ENCODE measurements at regions not wholly inside any gene's neighbourhood (a gene's known extent, or its start where the extent isn't known, plus 50 kb on each side); places are given as distances from the start of the nearest gene placed in this dataset.

DNA sequence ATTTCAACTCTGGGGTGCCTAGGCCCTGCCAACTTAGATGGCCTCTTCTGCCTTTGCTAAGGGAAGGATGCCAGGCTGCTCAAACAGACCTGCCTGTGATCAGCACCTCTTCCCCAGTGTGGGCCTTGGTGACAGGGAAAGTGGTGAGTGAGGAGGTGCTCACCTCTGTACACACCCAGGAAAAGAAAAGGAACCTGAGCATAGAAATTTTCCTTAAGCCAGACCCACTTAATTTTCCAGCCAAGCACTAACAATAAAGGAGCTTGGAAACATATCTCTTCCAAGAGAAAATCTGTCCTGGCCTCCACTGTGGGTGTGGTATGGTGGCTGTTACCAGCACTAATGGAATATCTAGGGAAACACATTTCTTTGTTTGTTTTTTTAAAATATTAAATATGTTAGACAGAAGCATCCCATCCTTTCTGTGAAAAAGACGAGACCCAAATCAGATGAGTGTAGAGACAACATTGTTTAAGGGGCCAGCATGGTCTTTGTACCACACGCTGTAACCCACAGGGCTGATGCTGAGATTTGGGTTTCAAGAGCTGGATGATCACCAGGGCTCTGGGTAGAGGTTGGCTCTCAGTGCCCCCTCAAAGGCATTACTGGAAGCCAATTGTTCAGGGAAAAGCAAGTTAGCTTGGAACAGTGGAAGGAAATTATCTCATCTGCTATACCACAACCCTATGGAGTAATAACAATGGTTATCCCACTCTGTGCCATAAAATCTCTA, 472.2 kb downstream of the INSC start:
- no peak for DNase-seq

DNA sequence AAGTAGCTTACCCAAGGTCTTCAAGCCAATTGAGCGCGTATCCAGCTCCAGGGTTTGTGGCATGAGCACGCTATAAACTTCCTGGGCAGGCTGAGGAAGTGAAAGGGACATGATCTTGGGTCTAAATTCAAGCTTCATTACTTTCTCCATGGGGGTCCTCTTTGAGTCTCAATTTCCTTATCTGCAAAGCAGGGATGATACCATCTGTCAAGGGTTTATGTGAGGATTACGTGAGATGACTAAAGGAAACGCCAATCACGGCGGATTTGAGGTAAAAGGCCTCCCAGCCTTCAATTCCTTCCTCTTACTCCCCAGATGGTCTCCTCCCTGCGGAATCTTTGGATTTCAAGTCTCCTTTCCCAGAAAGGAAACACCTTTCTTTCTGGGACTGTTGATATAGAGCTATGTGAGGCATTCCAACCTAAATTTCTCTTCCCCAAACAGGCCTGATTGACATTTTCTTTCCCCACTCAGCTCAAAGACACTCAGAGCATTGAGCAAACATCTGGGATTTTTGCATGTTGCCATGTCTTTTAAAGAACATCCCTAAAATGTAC, 474.4 kb downstream of the INSC start:
- no peak for DNase-seq

DNA sequence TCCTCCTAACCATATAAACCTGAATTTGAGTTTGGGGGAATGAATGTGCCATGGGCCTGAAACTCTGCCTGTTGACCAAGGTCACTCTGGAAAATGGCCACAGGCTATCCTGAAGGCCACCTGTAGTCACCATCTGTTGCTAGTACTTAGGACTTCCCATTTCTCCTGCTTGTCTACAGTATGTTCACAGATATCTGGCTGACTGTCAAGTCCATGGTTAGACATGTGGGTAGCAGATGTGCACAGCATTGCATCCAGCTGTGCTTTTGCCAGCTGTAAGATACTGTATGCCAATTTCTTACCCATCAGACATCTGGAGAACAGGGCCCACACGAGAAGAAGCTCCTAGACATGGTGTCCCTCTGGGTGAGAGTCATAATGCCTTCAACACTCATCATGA, 475.4 kb downstream of the INSC start:
- no peak for DNase-seq

DNA sequence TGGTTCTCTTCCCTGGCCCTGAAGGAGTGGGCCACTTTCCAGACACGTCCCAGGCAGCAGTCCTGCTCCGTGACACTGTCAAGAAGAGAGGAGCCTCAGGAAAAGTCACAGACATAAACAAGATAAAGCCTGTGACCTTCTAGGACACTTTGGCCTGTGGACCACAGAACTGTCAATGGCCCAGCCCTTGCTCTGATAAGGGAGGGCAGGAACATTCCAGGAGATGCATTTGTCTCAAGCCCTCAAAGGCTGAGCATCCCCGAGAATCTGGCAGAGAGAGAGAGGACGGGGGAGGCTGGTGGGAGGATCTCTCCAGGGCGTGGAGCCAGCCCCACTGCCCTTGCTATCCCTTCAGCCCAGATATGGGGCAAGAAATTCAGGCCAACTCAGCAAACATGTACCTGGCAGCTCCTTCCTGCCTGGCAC, 476.4 kb downstream of the INSC start:
- no peak for DNase-seq

DNA sequence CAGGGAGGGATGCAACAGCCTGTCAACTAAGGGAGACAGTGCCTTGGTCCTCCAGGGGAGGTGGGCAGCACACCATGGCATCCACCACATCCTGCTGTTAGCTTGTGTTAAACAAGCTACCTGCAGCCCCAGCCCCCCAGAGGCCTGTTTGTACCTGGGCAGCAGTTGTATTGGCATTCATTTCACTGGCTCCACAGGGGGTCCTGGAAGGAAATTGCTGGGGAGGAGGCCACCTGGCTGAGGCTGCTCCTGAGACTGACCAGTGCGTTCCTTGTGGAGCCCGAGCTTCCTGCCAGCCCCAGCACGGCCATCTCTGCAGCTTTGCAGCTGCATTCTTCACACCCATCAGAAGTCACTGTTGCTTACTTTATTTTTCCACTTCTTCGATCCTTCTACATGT, 479.9 kb downstream of the INSC start:
- DNase-seq = no peak

DNA sequence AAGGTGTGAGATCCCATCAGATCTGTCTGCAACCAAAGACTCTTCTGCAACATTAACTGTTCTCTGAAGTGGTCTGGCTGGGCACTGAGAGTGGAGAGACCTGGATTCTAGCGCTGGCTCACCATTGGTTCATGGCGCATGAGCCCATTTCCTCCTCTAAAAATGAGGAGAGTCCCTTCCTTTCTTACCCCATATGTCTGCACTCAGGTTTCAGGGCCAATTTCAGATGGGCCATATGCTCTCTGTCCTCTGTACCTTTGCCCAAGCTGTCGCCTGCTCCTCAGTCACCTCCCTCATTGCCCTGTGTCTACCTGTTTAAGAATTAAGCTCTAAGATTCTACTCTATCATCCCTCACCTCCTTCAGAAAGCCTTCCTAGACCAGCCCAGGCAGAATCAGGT, 484.7 kb downstream of the INSC start:
- DNase-seq = no peak

DNA sequence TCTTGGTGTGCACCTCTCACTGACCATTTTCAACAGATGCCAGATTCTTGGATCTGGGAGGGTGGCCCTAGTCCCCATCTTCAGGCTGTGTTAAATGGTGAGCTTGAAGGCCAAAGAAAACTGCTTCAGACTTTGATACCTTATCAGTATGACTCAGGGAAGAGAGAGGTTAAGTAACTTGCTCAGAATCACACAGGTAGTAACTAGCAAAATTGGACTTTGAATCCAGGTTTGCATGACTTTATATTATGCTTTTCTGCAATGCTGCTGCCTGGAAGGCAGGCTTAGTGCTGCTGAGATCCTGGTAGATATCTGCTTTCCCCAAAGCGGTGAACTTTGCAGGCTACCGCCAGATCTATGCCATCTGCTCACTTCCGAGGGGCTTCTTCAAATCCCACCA, 487.3 kb downstream of the INSC start:
- DNase-seq = no peak

DNA sequence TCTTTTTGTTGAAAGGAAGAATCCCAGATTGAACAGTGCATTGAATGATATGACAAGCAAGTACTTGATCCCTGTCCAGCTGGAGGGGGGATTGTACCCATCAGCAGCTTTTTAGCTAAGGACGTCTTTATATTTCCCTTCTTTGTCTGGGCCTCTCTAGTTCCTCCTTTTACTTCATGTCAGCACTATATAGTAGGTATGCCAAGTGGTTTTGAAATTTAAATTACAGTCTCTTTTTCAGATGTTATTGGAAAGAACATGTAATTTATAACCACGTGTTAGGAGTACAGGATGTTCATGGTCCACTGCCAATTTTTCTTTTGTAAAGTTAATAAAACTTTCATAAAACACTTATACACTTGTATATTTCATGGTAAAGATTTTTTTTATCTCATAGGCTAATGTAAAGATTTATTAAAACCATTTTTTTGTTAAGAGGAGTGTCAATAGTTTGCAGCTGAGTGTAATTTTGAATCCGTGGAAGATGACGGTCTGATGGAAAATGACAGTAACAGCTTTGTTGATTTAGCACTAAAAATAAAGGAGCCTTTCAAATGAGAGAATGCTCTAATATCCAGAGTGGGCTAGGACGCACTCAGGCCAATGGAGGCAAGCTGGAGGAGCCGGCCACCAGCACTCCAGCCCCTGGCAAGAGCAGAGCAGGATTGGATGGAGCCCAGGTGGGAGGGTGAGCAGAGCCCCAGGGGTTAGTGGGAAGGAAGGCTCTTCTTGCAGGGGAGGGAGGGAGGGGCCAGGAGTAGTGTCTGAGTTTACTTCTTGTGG, 488.3 kb downstream of the INSC start:
- no peak for DNase-seq

DNA sequence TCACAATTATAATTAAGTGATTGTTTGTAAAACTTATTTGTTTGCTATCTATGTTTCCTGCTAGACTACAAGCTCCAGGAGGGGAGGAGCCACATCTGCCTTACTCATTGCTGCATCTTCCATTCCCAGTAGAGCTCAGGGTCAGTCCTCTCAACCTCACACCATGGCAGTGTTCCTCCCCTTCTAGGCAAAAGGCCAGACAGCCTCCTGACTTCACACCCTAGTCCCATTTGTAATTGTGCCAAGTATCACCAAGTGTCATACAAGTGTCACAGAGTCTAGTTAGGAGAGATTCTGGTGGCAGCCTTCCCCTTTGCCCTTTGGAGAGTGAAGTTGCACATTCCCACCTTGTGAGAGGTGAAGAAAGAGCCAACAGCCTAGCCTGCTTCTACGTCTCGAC, 490.4 kb downstream of the INSC start:
- DNase-seq = no peak

DNA sequence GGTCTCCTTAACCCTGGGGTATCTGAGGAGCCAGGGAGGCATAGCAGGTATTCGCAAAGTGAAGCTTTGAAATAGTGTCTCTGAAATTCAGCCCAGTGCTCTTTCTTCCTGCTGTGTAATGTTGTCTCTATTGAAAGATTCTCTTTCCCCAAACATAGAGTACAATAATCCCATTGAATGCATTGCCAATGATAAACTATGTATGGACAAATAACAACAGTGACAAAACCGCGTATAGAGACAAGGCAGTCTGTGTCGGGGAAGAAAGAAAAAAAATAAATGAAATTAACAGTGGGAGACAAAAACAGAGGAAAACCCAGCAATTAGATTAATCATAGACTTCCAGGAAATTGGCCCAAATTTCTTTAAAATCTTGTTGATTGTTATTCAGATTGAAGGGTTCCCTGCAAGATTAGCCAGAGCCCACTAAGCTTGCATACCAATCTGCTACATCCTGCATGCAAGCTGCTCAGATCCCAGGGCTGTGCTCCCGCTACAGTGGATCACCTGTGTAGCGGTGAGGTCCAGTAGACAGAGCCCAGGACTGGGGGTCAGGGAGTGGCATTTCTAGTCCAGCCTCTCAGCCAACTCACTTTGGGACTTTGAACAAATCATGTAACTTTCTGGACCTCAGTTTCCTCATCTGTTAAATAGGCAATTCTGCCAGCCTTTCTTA, 492.8 kb downstream of the INSC start:
- DNase-seq = no peak

DNA sequence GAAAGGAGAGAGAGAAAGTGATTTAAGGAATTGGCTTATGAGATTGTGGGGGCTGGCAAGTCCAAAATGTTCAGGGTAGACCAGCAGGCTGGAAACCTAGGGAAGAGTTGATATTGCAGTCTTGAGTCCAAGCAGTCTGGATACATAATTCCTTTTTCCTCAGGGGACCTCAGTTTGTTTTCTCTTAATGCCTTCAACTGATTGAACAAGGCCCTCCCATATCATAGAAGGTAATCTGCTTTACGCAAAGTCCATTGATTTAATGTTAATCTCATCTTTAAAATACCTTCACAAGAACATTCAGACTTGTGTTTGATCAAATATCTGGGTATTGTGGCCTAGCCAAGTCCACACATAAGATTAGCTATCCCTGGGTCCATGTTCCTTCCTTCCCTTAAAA, 494.7 kb downstream of the INSC start:
- no peak for DNase-seq

DNA sequence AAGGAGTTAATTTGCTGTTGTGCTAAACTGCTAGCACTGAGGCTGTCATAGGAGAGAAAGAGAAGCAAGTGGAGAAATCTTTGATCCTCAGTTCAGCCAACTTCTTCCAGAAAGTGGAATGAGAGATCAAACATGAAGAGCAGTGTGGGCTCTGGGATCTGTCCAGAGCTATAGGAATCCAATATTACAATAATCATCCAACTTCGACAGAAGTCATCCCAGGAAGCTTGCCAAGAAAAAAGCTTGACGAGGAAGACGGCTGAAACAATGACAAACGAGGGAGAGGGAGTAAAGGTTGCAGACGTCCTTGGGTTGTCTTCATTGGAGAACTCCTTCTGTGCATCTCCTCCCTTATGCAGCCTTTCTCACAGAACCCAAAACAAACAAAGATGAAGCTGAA, 496.2 kb downstream of the INSC start:
- no peak for DNase-seq

DNA sequence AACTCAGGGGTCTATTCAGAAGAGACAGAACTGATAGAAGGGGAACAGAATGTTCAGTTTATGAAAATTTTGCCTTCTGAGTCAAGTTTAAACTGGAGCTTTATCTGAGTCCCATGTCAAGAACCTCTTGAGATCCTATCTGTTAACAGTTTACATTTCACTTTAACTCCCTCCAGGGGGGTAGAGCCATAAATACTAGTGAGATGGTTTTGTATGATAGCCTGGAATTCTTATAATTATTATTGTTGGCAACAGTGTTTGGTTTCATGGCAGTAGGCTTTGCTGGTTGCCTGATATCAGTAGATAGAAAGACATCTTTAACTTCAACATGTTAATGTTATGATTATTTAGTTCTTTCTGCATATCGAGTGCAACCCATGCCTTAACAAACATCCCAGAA, 498.5 kb downstream of the INSC start:
- DNase-seq = no peak

DNA sequence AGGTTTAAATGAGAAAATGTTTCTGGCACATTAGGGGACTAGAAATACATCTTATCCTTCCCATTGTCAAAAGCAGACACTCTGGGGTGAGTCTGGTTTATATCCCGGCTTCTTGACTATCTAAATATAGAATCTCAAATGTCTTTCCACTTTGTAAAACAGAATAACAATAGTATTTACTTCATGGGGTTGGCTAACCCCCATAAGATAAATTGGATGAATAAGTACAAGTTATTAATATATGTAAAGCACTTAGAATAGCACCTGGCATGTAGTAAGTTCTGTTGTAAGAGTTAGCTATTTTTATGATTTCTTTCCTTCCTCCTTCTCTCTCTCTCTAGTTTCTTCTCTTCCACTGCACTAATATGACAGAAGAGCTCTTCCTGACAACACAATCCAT, 499.1 kb downstream of the INSC start:
- no peak for DNase-seq

DNA sequence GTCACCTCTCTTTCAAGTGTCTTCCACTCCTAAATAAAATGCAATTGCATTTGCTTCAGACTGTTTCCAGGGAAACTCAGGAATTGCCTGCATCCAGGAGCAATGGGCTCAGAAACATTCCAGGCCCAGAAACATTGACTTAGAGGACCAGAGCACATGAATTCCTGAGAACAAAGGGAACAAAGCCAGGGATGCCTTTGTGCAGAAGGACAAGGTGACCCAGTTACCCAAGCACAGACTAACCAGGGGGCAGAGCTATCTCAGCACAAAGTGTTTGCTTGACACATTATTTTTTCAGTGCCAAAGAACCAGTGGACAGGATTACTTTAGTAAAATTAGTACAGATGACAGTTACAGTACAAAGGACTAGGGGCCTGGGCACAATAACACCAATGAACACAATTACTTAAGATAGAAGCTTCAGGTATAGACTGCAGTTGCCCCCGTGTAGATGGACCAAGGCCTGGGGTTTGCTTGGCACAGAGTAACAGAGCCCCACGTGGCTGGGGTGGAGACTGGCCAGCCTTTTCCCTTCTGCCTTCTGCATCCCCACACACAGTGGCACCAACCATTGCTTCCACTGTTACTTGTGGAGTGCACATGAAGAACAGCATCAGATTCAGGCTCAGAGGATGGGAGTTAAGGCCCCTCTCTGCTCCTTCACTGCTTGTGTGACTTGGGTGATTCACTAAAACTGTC, 500.8 kb downstream of the INSC start:
- DNase-seq = no peak

DNA sequence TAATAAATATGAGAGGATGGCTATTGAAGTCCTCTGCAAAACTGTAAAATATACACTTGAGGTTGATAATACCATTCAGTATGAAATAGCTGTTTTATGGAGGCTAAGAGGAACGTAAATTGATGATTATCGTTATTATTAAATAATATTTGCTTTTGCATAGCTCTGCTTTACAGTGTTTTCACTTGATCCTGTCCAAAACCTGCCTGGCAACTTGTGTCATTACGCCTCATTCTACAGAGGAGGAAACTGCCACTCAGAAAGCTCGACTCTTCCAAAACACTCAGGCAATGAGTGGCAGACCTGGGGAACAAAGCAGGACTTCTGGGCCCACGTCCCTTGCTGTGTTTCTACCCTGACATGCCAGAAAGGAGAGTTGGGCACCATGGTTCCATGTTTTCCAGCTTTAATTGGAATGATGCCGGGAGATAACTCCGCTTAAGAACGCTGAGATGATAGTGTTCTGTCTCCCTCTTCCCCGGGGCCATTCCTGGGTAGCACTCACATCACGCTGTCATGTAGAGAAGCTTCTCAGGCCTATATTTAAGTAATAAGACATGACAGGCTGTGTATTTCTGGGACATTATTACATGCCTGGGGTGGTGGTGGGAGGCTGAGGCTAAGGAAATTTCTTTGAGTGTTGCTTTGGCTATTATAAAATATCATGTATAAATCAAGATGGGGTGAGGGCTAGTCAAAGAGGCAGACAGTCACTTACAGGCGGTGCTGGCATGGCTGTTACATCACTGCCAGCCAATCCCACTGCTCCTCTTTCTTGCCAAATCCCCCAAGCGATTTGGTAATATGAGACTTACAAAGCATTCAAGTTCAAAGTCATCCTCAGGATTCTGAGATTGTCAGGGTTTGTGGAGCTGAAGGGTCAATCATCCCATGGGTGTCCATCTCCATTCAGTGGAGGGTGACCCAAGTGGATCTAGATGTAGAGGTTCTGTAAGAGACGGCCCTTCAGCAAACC, 501.7 kb downstream of the INSC start:
- no peak for DNase-seq

DNA sequence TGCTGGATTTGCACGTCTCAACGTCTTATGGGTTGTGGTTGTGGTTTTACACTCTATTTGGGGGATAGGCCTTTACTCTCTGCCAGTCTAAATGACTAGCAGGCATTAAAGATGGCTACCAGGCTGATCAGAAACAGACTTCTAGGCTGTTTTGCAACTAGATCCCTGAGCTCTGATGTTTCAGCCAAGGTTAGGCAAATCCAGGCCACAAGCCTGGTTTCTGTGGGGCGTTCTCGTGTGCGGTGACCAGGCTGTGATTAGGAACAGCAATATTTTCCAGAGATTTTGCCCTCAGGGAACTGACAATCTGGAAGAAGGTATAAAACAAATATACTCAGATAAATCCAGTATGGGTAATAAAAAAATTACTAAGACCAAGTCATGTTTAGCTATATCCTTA, 502.4 kb downstream of the INSC start:
- DNase-seq = no peak

DNA sequence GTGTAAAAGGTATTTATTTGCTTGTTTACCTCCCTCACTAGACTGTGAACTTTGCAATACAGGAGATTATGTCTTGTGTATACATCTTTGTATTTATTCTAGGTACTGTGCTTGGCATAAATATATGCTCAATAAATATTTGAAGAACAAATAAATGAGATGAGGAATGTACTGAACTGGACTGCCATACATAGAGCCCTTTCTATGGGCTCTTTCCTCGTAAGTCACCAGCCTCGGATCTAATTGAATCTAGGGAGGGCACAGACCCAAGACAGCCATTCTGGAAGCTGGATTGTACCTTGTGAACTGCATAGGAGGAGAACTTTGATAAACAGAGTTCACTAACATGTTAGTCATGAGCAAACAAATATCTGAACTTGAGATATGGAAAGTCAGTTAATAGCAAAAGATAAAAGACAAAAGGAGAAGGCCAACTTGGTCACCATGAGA, 503.9 kb downstream of the INSC start:
- no peak for DNase-seq

DNA sequence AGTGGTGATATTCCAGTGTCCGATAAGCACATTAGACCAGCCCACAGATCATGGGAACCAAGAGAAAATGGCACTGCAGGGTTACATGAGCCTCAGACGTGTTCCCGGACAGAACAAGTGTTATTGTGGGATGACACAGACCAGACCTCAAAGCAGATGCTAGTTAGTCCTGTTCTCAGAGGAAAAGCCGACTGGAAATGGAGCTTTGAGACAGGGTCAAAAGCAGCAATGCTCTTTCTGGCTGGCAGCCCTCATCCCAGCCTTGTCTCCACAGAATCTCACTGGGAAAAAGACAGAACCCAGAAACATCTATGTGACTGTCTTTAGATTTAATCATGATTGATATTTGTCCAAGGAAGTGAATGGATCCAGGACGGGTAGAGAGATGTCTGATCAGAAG, 506.8 kb downstream of the INSC start:
- DNase-seq = no peak

DNA sequence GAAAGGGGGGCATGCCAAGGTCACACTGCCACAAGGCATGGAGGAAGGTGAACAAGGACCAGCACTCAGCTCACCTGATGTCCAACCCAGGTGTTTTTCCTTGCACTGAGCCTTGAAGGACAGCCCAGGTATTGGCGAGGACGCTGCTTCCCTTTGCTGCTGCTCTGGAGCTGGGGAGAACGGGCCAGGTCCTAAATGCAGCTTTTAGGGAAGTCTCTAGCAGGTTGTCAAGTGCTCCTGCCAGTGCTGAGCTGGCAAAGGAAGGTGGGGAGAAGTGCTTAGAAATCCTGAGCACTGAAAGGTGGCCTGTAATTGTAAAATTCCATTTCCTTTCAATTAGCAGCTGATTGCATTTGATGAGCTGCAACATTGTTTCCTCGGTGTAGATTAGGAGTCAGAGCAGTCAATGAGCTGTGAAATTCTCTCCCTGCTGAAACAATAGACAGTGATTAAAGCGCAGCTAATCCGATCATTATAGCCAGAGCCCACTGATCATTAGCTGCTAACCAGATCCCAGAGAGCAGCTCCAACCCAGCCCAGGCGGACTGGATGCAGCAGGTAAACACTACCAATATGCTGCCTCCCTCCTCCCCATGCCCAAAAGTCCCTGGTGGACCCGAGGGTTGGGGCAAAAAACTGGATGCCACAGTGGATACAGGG, 507.6 kb downstream of the INSC start:
- no peak for DNase-seq

DNA sequence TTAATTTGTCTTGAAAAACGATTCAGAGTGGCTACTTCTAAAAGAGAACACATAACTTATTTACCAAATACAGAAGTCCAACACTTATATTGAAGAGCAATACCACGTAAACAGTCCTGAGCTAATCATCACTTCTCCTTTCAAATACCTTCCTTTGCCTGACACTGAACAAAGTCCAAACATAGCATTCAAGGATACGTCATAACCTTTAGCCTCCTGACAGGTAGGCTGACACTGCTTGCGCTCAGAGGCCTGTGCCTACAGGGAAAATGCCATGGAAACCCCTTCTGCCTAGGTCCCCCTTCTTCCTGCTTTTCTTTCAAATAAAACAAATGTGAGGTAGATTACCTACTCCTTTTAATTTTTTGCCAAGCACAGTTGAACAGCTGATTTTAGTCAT, 510.0 kb downstream of the INSC start:
- no peak for DNase-seq

All from suppressor macrophage treated with lipopolysaccharide for 4 hours (primary cell).